Kidney (tissue), 13 donors: ENCODE measurements at regions not wholly inside any gene's neighbourhood (a gene's known extent, or its start where the extent isn't known, plus 50 kb on each side); places are given as distances from the start of the nearest gene placed in this dataset.

Source experiments
- DNase-seq, 5 donors: peaks; one replicate each; pipeline ENCODE4 v3.0.0-alpha.2; 2013 to 2020
- FAIRE-seq: peaks from 2 replicates; lab custom pipeline; 2012; peaks lifted over from hg19 to GRCh38; lab: Jason Lieb, UNC
- H3K27ac ChIP-seq, 2 donors: one replicate each; pipeline ENCODE4 v1.7.0; 2013; ENCODE audit warnings: low read depth in 2 of 2, low read length in 2 of 2, inconsistent platforms in 1 of 2
- H3K27me3 ChIP-seq: one replicate; pipeline ENCODE4 v1.7.1; 2013; ENCODE audit warnings: low read length, inconsistent platforms; ENCODE audit not compliant: control insufficient read depth, insufficient read depth
- H3K36me3 ChIP-seq, 3 donors: one replicate each; pipeline versions ENCODE4 v1.7.0 to v1.7.1; 2013; ENCODE audit warnings: low read length in 3 of 3, control low read depth in 1 of 3, inconsistent platforms in 1 of 3; ENCODE audit not compliant: insufficient read depth in 3 of 3, control insufficient read depth in 2 of 3
- H3K4me1 ChIP-seq, 3 donors: one replicate each; pipeline versions ENCODE4 v1.7.0 to v1.7.1; 2013; ENCODE audit warnings: low read length in 3 of 3, inconsistent platforms in 1 of 3, low read depth in 1 of 3; ENCODE audit not compliant: control insufficient read depth in 2 of 3, insufficient read depth in 2 of 3
- H3K4me3 ChIP-seq, 3 donors: one replicate each; pipeline versions ENCODE4 v1.7.0 to v1.8.1; 2013; ENCODE audit warnings: low read length in 3 of 3, control low read depth in 1 of 3, inconsistent platforms in 1 of 3
- H3K9ac ChIP-seq, 3 donors: one replicate each; pipeline versions ENCODE4 v1.7.0 to v1.7.1; 2013; ENCODE audit warnings: low read length in 3 of 3, control low read depth in 1 of 3, inconsistent platforms in 1 of 3
- H3K9me3 ChIP-seq, 3 donors: one replicate each; pipeline versions ENCODE4 v1.7.0 to v1.7.1; 2013; ENCODE audit warnings: low read length in 3 of 3, control low read depth in 1 of 3, inconsistent platforms in 1 of 3; ENCODE audit not compliant: control insufficient read depth in 2 of 3, insufficient read depth in 1 of 3
- intact Hi-C: fragments of 100-400 bp; cut with DNase I; formaldehyde crosslinking; loops from one replicate; pipeline ENCODE4 v1.11.1; 2022
- TF ChIP-seq, protein P1 (sequence below): IDR thresholded peaks from 3 replicates; pipeline ENCODE4 v1.5.1; 2012; ENCODE audit warnings: mild to moderate bottlenecking, moderate library complexity, borderline replicate concordance; ENCODE audit not compliant: insufficient read depth; ENCODE audit errors: extremely low read depth
- donor health status: control.
- donor health status: control.
- donor health status: control.
- donor health status: control.
- donor health status: control.
- donor health status: DM: yes; HTN: yes; CAD: no.
- donor health status: Normal renal cell carcinoma (clear cell type).

DNA sequence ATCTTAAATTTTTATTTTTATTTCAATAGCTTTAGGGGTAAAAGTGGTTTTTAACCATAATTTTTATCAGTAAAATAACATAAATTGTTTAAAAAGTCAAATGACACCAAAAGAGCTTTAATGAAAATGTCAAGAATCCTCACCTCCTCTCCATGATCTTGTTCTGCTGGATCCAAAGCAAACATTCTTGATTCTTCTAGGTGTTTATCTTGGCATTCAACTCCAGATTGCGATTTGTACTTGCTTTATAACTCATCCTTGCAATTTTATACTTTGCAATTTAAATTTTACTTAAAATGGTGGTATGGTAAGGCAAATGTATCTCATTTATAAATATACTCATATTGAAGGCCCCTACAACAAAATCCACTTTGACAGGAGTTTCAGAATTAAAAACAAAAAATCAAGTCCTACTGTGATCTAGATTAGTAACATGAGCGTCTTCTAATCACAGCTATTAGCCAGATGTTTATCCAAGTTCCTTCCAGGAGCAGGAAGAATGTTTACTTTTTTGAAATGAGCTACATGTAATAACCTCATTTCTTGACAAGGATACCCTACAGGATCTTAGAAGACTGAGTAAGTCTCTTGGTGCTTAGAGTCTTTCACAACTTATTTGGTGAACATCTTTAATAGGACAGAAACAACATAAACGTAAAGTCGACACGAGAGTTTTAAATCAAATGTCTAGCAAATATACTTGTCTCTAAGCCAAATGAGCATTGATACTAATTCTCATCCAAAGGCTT is 72.4 kb upstream of the CARD18 start:
- no peaks in the 10 kb centered on the region for H3K27me3 ChIP-seq
- no peaks in the 10 kb centered on the region for H3K36me3 ChIP-seq
- H3K4me1 ChIP-seq: no peaks in the 10 kb centered on the region
- TF ChIP-seq, protein P1, sequence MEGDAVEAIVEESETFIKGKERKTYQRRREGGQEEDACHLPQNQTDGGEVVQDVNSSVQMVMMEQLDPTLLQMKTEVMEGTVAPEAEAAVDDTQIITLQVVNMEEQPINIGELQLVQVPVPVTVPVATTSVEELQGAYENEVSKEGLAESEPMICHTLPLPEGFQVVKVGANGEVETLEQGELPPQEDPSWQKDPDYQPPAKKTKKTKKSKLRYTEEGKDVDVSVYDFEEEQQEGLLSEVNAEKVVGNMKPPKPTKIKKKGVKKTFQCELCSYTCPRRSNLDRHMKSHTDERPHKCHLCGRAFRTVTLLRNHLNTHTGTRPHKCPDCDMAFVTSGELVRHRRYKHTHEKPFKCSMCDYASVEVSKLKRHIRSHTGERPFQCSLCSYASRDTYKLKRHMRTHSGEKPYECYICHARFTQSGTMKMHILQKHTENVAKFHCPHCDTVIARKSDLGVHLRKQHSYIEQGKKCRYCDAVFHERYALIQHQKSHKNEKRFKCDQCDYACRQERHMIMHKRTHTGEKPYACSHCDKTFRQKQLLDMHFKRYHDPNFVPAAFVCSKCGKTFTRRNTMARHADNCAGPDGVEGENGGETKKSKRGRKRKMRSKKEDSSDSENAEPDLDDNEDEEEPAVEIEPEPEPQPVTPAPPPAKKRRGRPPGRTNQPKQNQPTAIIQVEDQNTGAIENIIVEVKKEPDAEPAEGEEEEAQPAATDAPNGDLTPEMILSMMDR: no peak
- FAIRE-seq: no peak
- no peak overlapping the region for H3K9ac ChIP-seq
- peak in 1 of 5 donors; percentile 23 for DNase-seq
- H3K9me3 ChIP-seq: no peaks in the 10 kb centered on the region
- H3K4me3 ChIP-seq: no peak overlapping the region
- no peak overlapping the region for H3K27ac ChIP-seq
- intact Hi-C loops: no loop called here

DNA sequence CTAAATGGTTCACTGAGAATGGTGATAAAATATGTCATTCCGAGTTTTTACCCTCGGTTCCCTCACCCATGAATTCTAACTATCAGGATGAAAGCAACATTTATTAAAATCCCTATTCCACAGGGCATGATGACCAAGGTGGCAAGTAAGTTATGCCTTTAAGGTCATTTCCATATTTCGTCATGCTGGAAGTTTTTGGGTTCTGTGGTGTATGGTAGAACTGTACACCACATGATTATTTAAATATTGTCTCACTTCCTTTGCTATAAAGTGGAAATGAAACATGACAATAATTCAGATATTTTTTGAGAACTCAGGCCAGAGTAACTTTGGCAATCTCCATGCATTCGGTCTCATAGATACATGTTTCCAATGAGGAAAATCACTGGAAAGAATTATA is 68.5 kb upstream of the CARD18 start:
- FAIRE-seq (no peak), DNase-seq (no peak)
- Histone ChIP-seq H3K4me3 (no peak overlapping the region), H3K36me3 (no peaks in the 10 kb centered on the region), H3K4me1 (peaks cover 0 to 7% (median 0%) of the 10 kb centered on the region in 3 donors), H3K9ac (no peak overlapping the region), H3K9me3 (no peaks in the 10 kb centered on the region), H3K27ac (no peak overlapping the region), H3K27me3 (no peaks in the 10 kb centered on the region)
- intact Hi-C loops: no loop called here
- TF ChIP-seq, protein P1: no peak

DNA sequence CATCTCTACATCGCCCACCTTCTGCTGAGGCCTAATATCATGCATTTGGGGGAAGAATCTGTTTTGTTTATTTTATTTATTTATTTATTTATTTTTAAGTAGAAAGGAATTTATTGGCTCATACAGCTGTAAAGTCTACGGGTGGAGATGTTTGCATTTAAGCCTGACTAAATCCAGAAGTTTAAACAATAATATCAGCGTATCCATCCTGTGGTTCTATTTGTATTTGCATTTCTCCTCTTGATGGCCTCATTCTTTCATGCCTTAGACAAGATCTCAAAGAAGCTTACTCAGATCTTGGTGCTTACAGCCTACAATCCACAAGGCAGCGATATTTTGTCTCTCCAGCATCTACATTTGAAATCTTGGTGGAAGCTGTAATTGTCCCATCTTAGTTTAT is 67.1 kb upstream of the CARD18 start:
- no peaks in the 10 kb centered on the region for H3K27me3 ChIP-seq
- H3K9me3 ChIP-seq: no peaks in the 10 kb centered on the region
- intact Hi-C loops: no loop called here
- TF ChIP-seq, protein P1: no peak
- H3K9ac ChIP-seq: no peak overlapping the region
- no peak overlapping the region for H3K4me3 ChIP-seq
- H3K36me3 ChIP-seq: no peaks in the 10 kb centered on the region
- FAIRE-seq: no peak
- H3K4me1 ChIP-seq: peaks cover 0 to 7% (median 0%) of the 10 kb centered on the region in 3 donors
- no peak overlapping the region for H3K27ac ChIP-seq
- DNase-seq: no peak

DNA sequence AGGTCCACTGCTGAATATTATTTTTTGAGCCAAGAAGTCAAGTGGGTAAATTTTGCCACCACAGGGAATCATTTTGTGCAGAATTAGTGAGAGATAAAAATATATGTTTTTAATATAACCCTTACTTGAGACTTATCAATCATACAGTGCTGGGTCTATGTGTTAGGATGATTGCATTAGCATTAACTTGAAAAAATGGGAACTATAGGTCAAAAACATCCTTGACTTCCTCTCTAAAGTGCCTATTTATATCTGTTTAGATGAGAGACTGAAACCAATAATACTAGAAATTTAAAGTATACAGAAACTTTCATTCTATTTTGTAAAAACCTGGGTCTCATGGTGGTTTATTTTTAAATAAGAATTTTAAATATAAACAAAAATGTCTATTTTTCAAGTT is 65.1 kb upstream of the CARD18 start:
- Histone ChIP-seq H3K36me3 (no peaks in the 10 kb centered on the region), H3K9me3 (no peaks in the 10 kb centered on the region), H3K4me3 (no peak overlapping the region), H3K27ac (no peak overlapping the region), H3K9ac (no peak overlapping the region), H3K27me3 (no peaks in the 10 kb centered on the region), H3K4me1 (peaks cover 0 to 7% (median 0%) of the 10 kb centered on the region in 3 donors)
- FAIRE-seq: no peak
- DNase-seq: no peak
- intact Hi-C loops: no loop called here
- TF ChIP-seq, protein P1: no peak
